GM19372 (cell line): ENCODE measurements at regions not wholly inside any gene's neighbourhood (a gene's known extent, or its start where the extent isn't known, plus 50 kb on each side); places are given as distances from the start of the nearest gene placed in this dataset.

ENCODE experiments used
- ATAC-seq: cut with Tn5 transposase; IDR thresholded peaks from one replicate; pipeline ENCODE4 v1.9.1; 2021; ENCODE audit warnings: mild to moderate bottlenecking, low read depth, moderate library complexity; ENCODE audit not compliant: unreplicated experiment

DNA sequence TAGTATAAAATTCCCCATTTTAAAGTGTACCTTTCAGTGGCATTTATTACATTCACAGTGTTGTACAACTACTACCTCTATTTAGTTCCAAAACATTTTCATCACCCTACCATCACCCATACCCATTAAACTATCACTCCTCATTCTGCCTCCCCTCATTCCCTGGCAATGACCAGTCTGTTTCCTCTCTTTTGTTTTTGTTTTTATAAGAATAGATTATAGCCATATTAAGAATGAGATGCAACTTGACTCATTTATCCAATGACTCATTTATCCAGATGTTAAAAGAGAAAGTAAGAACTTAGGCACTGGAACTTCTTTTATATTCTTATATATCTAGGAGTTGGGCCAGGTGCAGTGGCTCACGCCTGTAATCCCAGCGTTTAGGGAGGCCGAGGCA lies 156.3 kb downstream of the FAT3 start:
- no peak for ATAC-seq

DNA sequence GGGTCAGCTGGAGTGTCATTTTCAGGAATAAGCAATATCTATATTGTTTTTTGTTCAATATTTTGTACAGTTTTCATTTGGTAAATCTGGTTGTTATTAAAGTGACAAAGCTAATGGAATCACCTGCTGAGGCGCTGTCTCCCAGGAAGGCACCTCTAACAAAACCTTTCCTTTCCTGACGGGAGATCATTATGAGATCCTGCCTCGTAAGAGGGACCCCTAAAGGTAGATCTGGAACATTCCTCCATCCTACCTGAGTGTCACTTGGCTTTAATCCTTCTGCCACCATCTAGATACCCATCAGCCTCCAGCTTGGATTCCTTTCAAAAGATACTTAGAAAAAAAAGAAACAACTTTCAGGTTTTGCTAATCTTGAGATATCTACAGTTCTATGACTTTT lies 157.7 kb downstream of the FAT3 start:
- no peak for ATAC-seq

- ATAC-seq: no peak
Measured at GRCh38 chr11:92383430-92383829, 158.8 kb downstream of the FAT3 start.

DNA sequence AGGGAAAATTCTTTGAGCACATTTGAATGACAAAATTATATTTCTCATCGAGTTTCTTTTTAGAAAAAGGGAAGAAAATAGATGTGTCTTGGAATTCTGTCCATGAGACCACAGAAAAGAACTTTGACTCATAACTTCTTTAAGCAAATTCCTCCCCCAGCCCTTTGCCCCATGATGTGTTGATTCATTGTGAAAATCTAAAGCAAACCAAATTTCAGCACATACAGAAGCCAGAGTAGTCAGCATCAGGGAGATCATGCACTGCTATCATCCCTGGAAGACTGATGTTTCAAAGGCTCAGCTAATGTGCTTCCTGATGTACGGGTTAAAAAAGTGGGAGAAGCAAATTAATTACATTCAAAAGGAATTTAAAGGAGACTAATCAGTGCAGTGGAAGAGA lies 159.7 kb downstream of the FAT3 start:
- ATAC-seq: no peak

DNA sequence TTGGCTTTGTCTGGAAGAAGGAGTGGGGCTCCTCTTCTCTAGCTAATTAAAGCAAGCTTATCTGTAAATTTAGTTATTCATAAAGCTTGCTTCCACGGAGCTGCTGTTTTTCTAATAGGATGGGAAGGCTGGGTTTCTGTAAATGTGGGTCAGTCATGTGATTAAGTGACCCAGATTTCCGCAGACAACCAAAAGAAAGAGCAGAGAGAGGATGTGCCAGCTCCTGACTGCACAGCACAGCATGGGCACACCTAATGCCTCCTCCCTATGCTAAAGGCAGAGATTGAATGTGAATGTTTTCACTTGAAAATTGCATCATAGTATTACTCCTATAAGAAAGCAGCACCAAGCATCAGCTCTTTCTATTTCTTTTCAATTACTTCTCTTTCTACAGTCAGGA lies 160.2 kb downstream of the FAT3 start:
- no peak for ATAC-seq

GRCh38 chr11:92386577-92386976 lies 162.0 kb downstream of the FAT3 start:
- no peak for ATAC-seq

GRCh38 chr11:92387859-92388258 lies 163.2 kb downstream of the FAT3 start:
- no peak for ATAC-seq

- ATAC-seq: no peak
Measured at GRCh38 chr11:92388380-92388779, 163.8 kb downstream of the FAT3 start.

DNA sequence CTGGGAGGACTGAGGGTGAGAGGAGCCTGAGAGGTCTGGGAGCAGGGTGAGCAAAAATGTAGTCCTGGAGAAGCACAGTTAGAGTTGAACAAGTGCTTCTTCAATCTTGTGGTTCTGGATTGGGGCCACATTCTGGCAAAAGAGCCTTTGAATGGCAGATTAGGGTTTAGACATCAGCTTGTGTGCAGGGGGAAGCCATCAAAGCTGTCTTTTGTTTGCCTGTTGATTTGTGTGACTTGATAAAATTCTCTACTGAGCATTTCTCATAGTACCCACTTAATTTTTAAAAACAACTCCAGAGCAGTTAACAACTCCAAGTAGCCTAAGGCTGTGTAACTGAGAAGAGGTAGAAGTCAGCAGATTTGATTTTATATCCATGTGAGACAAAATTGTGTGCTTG lies 166.2 kb downstream of the FAT3 start:
- ATAC-seq: no peak

DNA sequence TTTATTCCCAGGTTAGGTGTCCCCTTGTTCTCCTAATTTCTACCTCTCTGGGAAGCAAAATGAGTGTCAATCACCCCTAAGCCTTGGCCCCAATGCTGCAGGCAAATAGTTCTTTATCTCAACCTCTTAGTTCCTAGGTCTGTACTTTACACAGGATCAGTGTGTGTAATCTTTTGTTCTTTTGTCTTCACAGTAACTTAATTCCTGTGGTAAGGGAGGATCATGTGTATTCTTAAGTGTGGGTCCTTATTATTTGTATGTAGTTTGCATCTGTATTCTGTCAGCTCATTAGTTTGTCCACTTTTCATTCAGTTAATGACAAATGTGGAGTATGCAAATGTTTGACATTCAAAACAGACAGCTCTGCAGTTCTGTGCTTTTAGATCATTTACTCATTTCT lies 166.7 kb downstream of the FAT3 start:
- no peak for ATAC-seq

DNA sequence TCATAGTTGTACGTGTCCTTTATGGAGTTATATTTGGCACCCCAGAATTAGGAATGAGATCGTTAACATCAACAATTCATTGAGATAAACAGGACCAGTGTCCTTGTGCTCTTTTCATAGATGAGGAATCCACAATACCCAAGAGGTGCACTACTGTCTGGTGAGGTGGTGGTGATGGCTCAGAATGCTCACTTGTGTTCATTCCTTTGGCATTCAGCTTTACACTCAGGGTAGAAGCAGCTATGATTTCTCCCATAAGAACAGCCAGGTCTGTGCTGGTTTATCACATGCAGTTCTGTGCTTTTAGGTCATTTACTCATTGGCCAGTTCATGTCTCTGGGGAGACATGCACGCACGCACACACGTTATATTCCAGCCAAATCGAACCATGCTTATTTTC lies 167.2 kb downstream of the FAT3 start:
- no peak for ATAC-seq

- no peak for ATAC-seq
Measured at GRCh38 chr11:92393218-92393617, 168.6 kb downstream of the FAT3 start.

GRCh38 chr11:92396133-92396532 lies 171.5 kb downstream of the FAT3 start:
- ATAC-seq: no peak

DNA sequence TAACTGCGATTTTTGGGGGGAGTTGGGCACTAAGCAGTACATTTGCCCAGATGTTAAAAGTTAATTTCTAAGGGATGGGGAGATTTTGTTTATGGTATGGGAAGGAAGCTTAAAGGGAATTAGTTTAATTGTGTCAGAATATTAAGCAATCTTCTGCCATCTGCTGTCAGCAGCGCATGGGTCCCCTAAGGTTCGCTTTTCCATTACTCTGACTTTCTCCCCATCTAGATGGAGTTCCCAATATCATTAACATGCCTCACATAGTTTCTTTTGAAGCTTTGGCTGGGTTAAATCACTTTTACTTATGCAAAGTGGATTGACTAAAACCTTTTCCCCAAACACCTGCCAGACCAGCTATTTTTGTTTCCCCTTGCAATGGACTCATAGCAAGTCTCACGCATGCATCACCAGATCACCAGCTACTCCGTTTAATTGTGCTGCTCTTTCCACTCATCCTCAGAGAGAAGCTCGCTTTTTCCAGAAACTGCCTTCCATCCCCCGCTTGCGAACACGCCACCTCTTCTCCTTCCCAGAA lies 172.7 kb downstream of the FAT3 start:
- ATAC-seq: no peak

DNA sequence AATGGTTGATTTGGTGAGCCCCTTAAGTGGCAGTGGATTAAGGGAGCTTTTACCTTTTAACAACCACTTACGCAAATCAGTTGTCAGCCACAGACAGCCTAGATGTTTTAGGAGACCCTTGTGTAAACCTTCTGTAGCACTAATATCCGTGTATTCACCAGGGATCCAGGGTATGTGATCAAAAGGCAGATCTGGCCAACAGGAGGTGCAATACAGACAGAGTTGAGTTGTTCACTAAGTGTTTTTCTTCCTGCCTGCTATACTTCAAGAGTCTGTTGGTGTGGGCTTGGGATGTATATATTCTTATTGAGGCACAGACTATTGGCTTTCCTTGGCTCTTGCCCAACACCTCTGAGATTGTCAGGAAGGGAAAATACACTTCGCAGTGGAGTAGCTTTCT lies 175.1 kb downstream of the FAT3 start:
- ATAC-seq: no peak

- no peak for ATAC-seq
Measured at GRCh38 chr11:92401520-92401919, 176.9 kb downstream of the FAT3 start.

DNA sequence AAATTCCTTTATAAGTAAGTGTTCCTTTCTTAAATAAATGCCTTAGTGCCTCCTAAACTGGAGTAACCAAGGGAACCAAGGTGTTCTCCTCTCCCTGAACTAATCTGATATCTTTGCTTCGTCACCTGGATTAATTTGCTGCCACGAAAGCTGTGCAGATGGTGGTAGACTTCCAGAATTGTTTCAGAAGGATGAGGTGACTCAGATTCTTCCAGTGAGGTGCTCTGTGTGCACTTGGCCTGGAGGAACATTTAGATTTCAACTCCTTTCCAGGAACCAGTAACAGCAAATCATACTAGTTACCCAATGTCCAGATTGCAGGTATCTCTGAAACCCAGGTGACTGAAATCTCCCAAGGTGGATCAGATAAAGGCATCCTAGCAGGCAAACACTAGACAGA lies 181.9 kb downstream of the FAT3 start:
- ATAC-seq: no peak

- no peak for ATAC-seq
Measured at GRCh38 chr11:92409355-92409754, 184.7 kb downstream of the FAT3 start.

- ATAC-seq: no peak
Measured at GRCh38 chr11:92409956-92410355, 185.3 kb downstream of the FAT3 start.

- ATAC-seq: no peak
Measured at GRCh38 chr11:92410526-92410925, 185.9 kb downstream of the FAT3 start.

DNA sequence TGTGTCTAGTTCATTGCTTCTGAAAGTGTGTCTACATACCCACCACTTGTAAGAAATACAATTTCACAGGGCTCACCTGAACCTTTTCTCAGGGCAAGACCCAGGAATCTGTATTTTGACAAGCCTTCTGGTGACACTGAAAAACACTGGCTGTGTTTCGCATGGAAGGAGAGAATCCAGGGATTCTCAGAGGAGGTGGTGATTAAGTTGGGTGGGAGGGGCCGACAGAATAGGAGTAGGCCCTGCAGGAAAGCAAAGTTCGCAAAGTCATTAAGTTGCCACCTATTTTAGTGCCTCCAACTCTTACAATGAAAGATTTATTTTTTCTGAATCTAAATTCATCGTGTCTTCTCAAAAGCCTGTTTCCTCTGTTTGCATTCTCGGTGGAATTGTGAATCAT lies 186.8 kb downstream of the FAT3 start:
- no peak for ATAC-seq

DNA sequence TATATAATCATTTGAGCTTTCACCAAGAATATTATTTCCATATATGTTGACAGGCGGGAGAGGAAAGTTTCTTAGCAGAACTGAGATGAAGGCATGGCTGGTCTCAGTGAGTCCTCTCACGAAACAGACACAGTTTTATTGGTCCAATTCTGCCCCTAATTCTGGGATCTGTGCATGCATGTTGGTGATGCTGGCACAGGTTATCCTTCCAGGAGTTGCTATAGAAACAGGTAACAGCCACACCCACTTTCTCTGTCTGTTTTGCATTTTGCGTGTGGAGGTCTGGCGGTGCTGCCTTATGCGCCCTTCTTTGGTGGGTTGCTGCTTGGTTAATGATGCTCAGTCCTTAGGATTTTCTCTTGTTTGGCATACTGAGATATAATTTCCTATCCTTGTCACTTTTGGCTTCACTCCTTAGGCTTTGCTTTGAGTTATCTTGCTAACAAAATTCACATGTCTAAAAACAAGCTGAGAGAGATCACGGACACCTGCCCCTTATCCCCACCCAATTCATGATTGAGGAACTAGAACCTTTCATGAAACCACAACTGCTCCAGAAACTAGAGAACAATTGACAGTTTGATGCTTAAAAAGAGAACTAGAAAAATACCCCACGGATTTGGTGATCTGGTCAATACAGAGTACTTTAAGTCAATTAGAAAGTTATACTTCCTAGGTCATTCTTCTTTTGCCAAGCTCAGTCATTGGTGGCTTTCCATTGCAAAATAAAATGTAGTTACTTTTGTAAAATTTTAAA lies 189.3 kb downstream of the FAT3 start:
- no peak for ATAC-seq
